ENCODE measurements at regions not wholly inside any gene's neighbourhood (a gene's known extent, or its start where the extent isn't known, plus 50 kb on each side); places are given as distances from the start of the nearest gene placed in this dataset.

DNA sequence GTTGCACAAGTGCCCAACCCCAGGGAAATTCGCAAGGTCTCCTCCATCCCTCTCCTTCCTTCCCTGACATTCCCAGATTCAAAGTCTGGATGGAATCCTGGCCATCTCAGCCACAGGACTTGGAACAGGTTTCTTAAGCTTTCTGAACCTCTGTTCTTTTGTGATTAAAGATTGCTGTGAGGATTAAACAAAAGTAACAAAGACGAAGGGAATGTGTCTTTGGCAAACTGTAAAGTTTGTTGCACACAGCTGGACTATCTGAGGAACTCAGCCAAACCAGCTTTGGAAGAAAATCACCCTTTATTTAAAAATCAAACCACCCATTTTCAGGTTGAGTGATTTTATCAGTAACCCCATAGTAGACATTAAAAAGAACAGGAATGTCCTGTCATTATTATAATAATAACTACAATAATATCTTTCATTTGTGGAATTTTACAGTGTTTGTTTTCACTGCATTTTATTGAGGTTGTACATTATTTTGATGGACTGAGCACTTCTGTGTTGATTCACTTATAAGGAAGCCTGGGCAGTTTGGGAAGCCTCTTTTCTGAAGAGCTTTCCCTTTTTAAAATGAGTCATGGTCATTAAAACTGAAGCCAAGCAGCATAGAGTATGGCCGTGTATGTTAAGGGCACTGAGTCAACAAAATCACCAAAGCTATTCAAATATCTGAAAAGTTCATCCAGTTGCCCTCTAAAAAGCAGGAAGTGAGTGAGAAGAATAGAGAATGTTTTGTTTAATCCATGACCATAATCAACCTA, 310.2 kb downstream of the AGTPBP1 start:
- H3K27me3 Mint-ChIP-seq: peaks cover 26% of the 10 kb centered on the region
- 91% methylated on average over 1 of the region's 3 CpGs for WGBS (ENCODE audit: insufficient coverage)

More for the DNA sequence above, 310.2 kb downstream of the AGTPBP1 start:
- no peaks in the 10 kb centered on the region for H4K20me1 ChIP-seq (ENCODE audit: control insufficient read depth, insufficient read depth, low read length, poor library complexity, severe bottlenecking)
- no peaks in the 10 kb centered on the region for H3K9me3 Mint-ChIP-seq (ENCODE audit: insufficient read depth)
- intact Hi-C loops (cut with micrococcal nuclease): no loop called here
- H3K4me2 ChIP-seq (replicated peaks; ENCODE audit: low read depth, low read length, poor library complexity, severe bottlenecking): no peak overlapping the region
- TF ChIP-seq EZH2 (IDR thresholded peaks at IDR 0.05; ENCODE audit: borderline replicate concordance, insufficient read depth, low read depth, low read length, poor library complexity, severe bottlenecking): no peak
- TF ChIP-seq CTCF (IDR thresholded peaks at IDR 0.05): no peak
- peaks cover 0 to 4% (median 0%) of the 10 kb centered on the region in 4 experiments for H3K27me3 ChIP-seq (replicated peaks in 1 of 4; ENCODE audit: control extremely low read depth in 1 of 4, control insufficient read depth in 3 of 4, insufficient read depth in 4 of 4, low read length in 3 of 4)
- no peaks in the 10 kb centered on the region for H3K4me1 ChIP-seq (ENCODE audit: control insufficient read depth in 2 of 2, insufficient read depth in 2 of 2, low read length in 2 of 2)
- ChIA-PET POLR2A (no interaction called here), CTCF (no interaction called here)
- H3K4me1 Mint-ChIP-seq: no peaks in the 10 kb centered on the region
- H3K27ac Mint-ChIP-seq: no peak overlapping the region
- H2AFZ ChIP-seq (ENCODE audit: insufficient read depth, low read depth, low read length, poor library complexity, severe bottlenecking): no peak overlapping the region
- no peak overlapping the region for H3K9ac ChIP-seq (ENCODE audit: low read length)
- H3K79me2 ChIP-seq (ENCODE audit: control insufficient read depth, insufficient read depth, low read length): no peaks in the 10 kb centered on the region
- ATAC-seq (ENCODE audit: low read depth) (no peak), DNase-seq (no peak)
- H3K36me3 ChIP-seq (replicated peaks in 1 of 2; ENCODE audit: control extremely low read depth in 1 of 2, control insufficient read depth in 1 of 2, extremely low read depth in 1 of 2, insufficient read depth in 2 of 2, low read length in 1 of 2): no peaks in the 10 kb centered on the region
- H3K27ac ChIP-seq (ENCODE audit: low read length in 2 of 2): no peak overlapping the region
- no peak overlapping the region for H3K4me3 ChIP-seq (ENCODE audit: control extremely low read depth in 1 of 5, extremely low read depth in 1 of 5, insufficient read depth in 1 of 5, low read depth in 2 of 5, low read length in 4 of 5)
- no peak overlapping the region for H3K4me3 Mint-ChIP-seq
- H3K9me3 ChIP-seq (ENCODE audit: control extremely low read depth in 1 of 3, control insufficient read depth in 2 of 3, insufficient read depth in 1 of 3, low read length in 2 of 3): peaks cover 0 to 4% (median 0%) of the 10 kb centered on the region in 3 donors

All from B cell (primary cell).